Gastroesophageal sphincter (tissue), 3 donors: ENCODE measurements at regions not wholly inside any gene's neighbourhood (a gene's known extent, or its start where the extent isn't known, plus 50 kb on each side); places are given as distances from the start of the nearest gene placed in this dataset.

Experiments
- POLR2AphosphoS5 ChIP-seq: sonication (generic); formaldehyde crosslinking; IDR thresholded peaks from one replicate; pipeline ENCODE4 v1.6.1; 2017; ENCODE audit warnings: antibody characterized with exemption
- TF ChIP-seq, protein P1 (sequence below), 4 experiments: fragments of 200-600 bp in 2 of 4; fragments of 450-650 bp in 2 of 4; sonication (generic) in 1 of 4; IDR thresholded peaks; one replicate each; pipeline ENCODE4 v1.5.1; 2017 to 2019; ENCODE audit warnings: antibody characterized with exemption in 4 of 4, mild to moderate bottlenecking in 2 of 4, moderate library complexity in 2 of 4

DNA sequence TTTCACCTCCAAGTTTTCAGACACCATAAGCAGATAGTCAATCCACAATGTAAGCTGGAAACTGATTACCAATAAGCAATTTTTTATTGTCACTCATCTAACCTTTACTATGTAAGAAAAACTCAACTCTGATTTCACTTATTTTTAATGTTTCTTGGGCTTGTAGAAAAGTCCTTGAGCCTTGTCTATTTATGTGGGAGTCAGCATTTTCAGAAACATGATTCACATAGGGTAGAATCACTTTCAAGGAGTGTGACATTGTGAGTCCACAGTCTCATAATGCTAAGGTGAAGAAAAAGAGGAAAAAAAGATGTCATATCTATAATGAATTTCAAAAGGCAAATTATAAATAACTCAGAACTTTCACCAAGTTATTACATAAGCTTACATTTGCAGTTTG, 2167.9 kb upstream of the C9orf72 start:
- no peak for TF ChIP-seq POLR2AphosphoS5
- TF ChIP-seq, protein P1, sequence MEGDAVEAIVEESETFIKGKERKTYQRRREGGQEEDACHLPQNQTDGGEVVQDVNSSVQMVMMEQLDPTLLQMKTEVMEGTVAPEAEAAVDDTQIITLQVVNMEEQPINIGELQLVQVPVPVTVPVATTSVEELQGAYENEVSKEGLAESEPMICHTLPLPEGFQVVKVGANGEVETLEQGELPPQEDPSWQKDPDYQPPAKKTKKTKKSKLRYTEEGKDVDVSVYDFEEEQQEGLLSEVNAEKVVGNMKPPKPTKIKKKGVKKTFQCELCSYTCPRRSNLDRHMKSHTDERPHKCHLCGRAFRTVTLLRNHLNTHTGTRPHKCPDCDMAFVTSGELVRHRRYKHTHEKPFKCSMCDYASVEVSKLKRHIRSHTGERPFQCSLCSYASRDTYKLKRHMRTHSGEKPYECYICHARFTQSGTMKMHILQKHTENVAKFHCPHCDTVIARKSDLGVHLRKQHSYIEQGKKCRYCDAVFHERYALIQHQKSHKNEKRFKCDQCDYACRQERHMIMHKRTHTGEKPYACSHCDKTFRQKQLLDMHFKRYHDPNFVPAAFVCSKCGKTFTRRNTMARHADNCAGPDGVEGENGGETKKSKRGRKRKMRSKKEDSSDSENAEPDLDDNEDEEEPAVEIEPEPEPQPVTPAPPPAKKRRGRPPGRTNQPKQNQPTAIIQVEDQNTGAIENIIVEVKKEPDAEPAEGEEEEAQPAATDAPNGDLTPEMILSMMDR (IDR thresholded peaks at IDR 0.05): no peak
